ENCODE measurements at regions not wholly inside any gene's neighbourhood (a gene's known extent, or its start where the extent isn't known, plus 50 kb on each side); places are given as distances from the start of the nearest gene placed in this dataset.

DNA sequence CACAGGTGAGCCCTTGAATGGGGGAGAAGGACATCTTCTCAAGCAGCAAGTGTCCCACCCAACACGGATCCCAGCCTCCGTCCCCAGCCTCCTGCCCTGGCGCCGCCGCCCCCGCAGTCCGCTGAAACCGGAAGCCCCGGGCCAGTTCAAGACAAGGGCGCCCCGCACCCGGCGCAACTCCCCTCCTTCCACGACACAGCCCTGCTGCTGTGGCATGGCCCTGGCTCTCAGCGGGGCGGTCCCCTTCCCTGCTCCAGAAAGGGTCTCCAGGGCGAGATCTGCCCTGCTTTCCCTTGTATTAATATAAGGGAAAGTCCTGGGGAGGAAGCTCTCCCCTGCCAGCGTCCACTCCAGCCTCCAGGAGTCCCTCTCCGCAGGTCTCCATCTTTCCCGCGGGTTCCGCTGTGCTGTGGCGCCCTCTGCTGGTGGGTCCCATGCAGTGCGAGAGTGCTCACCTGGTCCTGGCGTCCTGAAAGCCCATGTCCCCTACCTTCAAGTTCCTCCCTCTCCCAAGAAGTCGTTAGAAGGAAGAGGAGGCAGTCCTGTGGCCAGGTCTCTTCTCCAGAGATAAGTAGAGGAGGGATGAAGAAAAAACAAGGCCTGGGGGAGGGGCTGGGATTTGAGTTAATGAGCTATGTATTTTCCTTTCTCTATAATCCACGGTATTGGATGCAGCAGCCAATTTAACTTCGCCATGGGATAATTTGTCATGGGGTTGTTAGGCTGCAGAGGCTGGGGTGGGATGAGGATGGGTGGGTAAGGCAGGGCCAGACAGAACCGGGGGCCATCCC, 176.0 kb downstream of the SMAD2 start (continued):
- TF ChIP-seq, protein P1, sequence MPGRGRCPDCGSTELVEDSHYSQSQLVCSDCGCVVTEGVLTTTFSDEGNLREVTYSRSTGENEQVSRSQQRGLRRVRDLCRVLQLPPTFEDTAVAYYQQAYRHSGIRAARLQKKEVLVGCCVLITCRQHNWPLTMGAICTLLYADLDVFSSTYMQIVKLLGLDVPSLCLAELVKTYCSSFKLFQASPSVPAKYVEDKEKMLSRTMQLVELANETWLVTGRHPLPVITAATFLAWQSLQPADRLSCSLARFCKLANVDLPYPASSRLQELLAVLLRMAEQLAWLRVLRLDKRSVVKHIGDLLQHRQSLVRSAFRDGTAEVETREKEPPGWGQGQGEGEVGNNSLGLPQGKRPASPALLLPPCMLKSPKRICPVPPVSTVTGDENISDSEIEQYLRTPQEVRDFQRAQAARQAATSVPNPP (IDR thresholded peaks at IDR 0.05; ENCODE audit: borderline replicate concordance, insufficient read depth, insufficient read length), result no peak
- no peak for TF ChIP-seq CBFB (CRISPR knock-in tag; IDR thresholded peaks at IDR 0.05)
- no peak for TF ChIP-seq EP300 (IDR thresholded peaks at IDR 0.05; ENCODE audit: low read length)
- TF ChIP-seq, protein P2, sequence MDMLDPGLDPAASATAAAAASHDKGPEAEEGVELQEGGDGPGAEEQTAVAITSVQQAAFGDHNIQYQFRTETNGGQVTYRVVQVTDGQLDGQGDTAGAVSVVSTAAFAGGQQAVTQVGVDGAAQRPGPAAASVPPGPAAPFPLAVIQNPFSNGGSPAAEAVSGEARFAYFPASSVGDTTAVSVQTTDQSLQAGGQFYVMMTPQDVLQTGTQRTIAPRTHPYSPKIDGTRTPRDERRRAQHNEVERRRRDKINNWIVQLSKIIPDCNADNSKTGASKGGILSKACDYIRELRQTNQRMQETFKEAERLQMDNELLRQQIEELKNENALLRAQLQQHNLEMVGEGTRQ (CRISPR knock-in tag; IDR thresholded peaks at IDR 0.05), result no peak
- no peak for TF ChIP-seq POLR2G (IDR thresholded peaks at IDR 0.05; ENCODE audit: low read depth, low read length)
- TF ChIP-seq, protein P3, sequence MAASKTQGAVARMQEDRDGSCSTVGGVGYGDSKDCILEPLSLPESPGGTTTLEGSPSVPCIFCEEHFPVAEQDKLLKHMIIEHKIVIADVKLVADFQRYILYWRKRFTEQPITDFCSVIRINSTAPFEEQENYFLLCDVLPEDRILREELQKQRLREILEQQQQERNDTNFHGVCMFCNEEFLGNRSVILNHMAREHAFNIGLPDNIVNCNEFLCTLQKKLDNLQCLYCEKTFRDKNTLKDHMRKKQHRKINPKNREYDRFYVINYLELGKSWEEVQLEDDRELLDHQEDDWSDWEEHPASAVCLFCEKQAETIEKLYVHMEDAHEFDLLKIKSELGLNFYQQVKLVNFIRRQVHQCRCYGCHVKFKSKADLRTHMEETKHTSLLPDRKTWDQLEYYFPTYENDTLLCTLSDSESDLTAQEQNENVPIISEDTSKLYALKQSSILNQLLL (CRISPR knock-in tag; IDR thresholded peaks at IDR 0.05; ENCODE audit: borderline replicate concordance), result no peak
- TF ChIP-seq, protein P4, sequence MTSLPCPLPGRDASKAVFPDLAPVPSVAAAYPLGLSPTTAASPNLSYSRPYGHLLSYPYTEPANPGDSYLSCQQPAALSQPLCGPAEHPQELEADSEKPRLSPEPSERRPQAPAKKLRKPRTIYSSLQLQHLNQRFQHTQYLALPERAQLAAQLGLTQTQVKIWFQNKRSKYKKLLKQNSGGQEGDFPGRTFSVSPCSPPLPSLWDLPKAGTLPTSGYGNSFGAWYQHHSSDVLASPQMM (CRISPR knock-in tag; IDR thresholded peaks at IDR 0.05), result no peak
- TF ChIP-seq, protein P5, sequence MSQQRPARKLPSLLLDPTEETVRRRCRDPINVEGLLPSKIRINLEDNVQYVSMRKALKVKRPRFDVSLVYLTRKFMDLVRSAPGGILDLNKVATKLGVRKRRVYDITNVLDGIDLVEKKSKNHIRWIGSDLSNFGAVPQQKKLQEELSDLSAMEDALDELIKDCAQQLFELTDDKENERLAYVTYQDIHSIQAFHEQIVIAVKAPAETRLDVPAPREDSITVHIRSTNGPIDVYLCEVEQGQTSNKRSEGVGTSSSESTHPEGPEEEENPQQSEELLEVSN (IDR thresholded peaks at IDR 0.05; ENCODE audit: borderline replicate concordance in 1 of 2, extremely low read depth in 1 of 2, insufficient read depth in 1 of 2, insufficient read length in 1 of 2, low read depth in 1 of 2, low read length in 1 of 2, poor library complexity in 1 of 2, severe bottlenecking in 1 of 2), result peak in 1 of 2 experiments; percentile 35
- TF ChIP-seq WHSC1 (IDR thresholded peaks at IDR 0.05; ENCODE audit: low read length), result no peak
- TF ChIP-seq XRCC5 (IDR thresholded peaks at IDR 0.05; ENCODE audit: low read depth, low read length), result 0 out of 2 replicates have a peak, but pooled peaks have one; percentile 26
- TF ChIP-seq SAFB2 (IDR thresholded peaks at IDR 0.05; ENCODE audit: borderline replicate concordance, low read depth, low read length, severe bottlenecking), result no peak
- no peak for TF ChIP-seq ZNF232 (CRISPR knock-in tag; IDR thresholded peaks at IDR 0.05)
- TF ChIP-seq CEBPB (tag; IDR thresholded peaks at IDR 0.05), result no peak
- no peak for TF ChIP-seq HDAC6 (IDR thresholded peaks at IDR 0.05; ENCODE audit: low read depth, low read length)
- TF ChIP-seq ZNF133 (CRISPR knock-in tag; IDR thresholded peaks at IDR 0.05), result no peak
- no peak for TF ChIP-seq MAFK (IDR thresholded peaks at IDR 0.05; ENCODE audit: low read length)
- TF ChIP-seq, protein P6, sequence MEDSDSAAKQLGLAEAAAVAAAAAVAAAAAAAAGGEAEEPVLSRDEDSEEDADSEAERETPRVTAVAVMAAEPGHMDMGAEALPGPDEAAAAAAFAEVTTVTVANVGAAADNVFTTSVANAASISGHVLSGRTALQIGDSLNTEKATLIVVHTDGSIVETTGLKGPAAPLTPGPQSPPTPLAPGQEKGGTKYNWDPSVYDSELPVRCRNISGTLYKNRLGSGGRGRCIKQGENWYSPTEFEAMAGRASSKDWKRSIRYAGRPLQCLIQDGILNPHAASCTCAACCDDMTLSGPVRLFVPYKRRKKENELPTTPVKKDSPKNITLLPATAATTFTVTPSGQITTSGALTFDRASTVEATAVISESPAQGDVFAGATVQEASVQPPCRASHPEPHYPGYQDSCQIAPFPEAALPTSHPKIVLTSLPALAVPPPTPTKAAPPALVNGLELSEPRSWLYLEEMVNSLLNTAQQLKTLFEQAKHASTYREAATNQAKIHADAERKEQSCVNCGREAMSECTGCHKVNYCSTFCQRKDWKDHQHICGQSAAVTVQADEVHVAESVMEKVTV (CRISPR knock-in tag; IDR thresholded peaks at IDR 0.05), result 0 out of 2 replicates have a peak, but pooled peaks have one; percentile 19
- TF ChIP-seq HLTF (IDR thresholded peaks at IDR 0.05), result no peak
- no peak for TF ChIP-seq SIX5 (IDR thresholded peaks at IDR 0.05; ENCODE audit: borderline replicate concordance in 1 of 2, insufficient read depth in 1 of 2, low read depth in 1 of 2, low read length in 2 of 2)

All from K562 (cell line).